Endometrial microvascular endothelial cells (primary cell): ENCODE measurements at regions not wholly inside any gene's neighbourhood (a gene's known extent, or its start where the extent isn't known, plus 50 kb on each side); places are given as distances from the start of the nearest gene placed in this dataset.

Source experiments
- in situ Hi-C: cut with HindIII; loops from 2 replicates; pipeline ENCODE4 v1.10.0; 2017; ENCODE audit warnings: low sequenced_read_pairs, low pct_unique_long_range_greater_than_20kb; ENCODE audit errors: inconsistent ontology term

- in situ Hi-C loops, result no loop called here
Measured at GRCh38 chr3:43191116-43191515, 85.2 kb upstream of the POMGNT2 start.

GRCh38 chr3:43190670-43191069 lies 84.8 kb upstream of the POMGNT2 start:
- in situ Hi-C loops, result no loop called here

GRCh38 chr3:43187836-43188479 lies 82.1 kb upstream of the POMGNT2 start:
- in situ Hi-C loops, result no loop called here

DNA sequence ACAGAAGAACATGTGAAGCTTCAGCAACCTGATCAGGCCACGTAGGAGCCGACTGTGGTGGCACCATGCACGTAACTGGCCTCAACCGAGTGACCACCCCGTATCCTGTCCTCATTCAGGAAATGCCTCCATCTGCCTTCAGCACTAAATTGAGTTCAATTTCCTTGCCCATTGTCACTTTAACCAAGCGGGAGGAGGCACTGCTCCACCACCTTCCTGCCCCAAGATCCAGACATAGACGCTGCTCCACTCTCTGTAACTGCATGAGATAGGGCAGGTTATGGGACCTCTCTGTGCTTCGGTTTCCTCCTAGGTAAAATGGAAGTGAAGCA lies 80.1 kb upstream of the POMGNT2 start:
- in situ Hi-C loops, result no loop called here

GRCh38 chr3:43185274-43185982 lies 79.5 kb upstream of the POMGNT2 start:
- in situ Hi-C loops, result no loop called here

- in situ Hi-C loops, result no loop called here
Measured at GRCh38 chr3:43183456-43183855, 77.6 kb upstream of the POMGNT2 start.

GRCh38 chr3:43181202-43181821 lies 75.4 kb upstream of the POMGNT2 start:
- in situ Hi-C loops, result no loop called here

DNA sequence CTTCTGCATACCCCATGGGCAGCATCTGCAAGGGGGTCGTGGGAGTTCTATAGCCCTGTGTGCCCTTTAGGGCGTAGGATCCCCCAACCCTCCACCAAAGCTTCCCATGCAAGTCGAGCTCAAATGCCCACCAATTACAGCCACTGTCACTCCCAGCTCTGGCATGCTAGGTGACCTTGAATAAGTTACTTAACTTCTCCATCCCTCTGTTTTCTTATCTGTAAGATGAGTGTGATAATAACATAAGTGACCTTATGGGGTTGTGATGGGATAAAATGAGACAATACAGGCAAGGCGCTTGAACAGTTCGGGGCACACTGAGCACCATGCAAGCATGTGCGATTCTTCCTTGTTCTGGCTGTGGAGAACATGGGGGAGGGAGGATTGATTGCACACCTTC lies 74.8 kb upstream of the POMGNT2 start:
- in situ Hi-C loops, result no loop called here

DNA sequence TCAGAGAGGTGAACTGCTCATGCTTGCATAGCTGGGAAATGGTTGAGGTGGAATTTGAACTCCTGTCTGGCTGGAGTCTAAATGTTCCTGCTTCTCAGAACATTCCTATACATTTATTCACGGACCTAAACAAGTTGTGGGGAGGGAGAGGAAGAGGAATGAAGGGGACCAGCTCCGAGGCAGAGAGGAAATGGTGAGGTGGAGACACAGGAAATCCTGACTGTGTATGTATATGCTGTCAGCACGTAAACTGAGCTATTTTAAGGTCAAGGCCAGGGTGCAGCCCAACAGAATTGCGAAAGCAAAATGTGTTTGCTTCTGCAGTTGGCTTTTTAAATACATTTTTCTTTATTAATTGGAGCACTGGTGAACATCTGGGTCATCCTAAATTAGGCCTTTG lies 74.1 kb upstream of the POMGNT2 start:
- in situ Hi-C loops, result no loop called here

GRCh38 chr3:43178891-43179366 lies 73.0 kb upstream of the POMGNT2 start:
- in situ Hi-C loops, result no loop called here

GRCh38 chr3:43177085-43177484 lies 71.2 kb upstream of the POMGNT2 start:
- in situ Hi-C loops, result no loop called here

DNA sequence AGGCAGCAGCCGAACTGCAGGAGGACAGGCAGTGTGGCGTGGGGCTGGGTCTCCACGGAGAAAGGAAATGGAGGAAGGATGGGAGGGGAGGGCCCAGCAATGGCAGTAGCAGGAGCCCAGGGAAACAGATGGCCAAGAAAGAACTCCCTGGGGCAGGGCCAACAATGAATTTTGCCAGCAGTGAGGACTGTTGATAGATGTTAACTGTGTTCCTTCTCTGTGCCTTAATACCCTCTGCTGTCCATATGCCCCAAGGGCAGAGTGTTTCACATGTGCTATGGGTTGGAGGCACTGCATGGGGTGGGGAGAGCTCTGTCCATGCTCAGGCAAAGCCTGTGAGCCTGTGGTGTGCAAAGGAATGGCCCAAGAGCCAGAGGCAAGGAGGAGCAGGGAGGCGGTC lies 70.8 kb upstream of the POMGNT2 start:
- in situ Hi-C loops, result no loop called here

GRCh38 chr3:43175541-43175940 lies 69.7 kb upstream of the POMGNT2 start:
- in situ Hi-C loops, result no loop called here

DNA sequence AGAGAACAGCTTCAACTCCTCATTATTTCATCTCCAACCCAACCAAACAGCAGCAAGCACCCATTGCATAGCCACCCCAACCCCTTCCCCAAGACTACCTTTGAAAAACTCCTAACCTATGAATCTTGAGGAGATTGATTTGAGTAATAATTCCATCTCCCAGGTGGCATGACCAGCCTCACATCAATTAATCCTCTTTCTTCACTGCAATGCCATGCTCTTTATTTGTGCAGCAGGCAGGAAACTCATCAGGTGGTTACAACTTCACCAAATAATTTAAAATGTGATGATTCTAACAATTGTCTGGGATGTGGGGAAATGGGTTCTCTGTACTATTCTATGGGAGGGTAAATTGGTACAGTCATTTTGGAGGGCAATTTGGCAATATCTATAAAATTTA lies 68.1 kb upstream of the POMGNT2 start:
- in situ Hi-C loops, result no loop called here

GRCh38 chr3:43171748-43172147 lies 65.9 kb upstream of the POMGNT2 start:
- in situ Hi-C loops, result no loop called here

GRCh38 chr3:43170553-43170952 lies 64.7 kb upstream of the POMGNT2 start:
- in situ Hi-C loops, result no loop called here

GRCh38 chr3:43169987-43170386 lies 64.1 kb upstream of the POMGNT2 start:
- in situ Hi-C loops, result no loop called here

DNA sequence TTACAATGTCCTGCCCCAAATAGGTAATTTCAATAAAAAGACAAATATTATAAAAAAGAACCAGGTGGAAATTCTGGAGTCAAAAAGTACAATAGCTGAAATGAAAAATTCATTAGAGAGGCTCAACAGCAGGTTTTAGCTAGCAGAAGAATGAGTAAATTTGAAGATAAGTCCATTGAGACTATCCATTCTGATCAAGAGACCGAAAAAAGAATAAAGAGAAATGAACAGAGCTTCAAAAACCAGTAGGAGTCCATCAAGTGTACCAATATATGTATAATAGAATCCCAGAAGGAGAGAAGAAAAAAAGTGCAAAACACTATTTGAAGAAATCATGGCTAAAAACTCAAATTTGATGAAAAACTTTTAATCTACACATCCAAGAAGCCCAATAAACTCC lies 60.5 kb upstream of the POMGNT2 start:
- in situ Hi-C loops, result no loop called here

DNA sequence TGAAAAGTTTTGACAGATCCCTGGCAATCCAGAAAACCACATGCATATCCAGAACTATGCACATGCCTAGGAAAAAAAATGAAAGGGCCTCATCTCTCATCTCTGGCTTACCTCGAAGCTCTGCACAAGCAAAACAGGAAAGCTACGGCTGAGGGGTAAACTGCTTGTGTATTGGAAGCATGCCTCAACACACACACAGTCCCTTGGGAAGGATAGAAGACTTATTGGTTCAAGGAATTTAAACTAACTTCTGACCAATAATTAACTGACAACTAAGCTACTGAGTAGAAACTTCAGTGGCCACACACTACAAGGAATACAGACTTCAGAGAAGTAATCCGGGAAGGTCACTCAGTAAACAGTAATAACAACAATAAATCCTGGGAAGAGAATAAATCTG lies 59.9 kb upstream of the POMGNT2 start:
- in situ Hi-C loops, result no loop called here

- in situ Hi-C loops, result no loop called here
Measured at GRCh38 chr3:43163895-43164493, 58.1 kb upstream of the POMGNT2 start.
